ENCODE measurements at regions not wholly inside any gene's neighbourhood (a gene's known extent, or its start where the extent isn't known, plus 50 kb on each side); places are given as distances from the start of the nearest gene placed in this dataset.

GRCh38 chr6:134443009-134443408, 125.1 kb upstream of the SGK1 start:
- TF ChIP-seq, protein P1, sequence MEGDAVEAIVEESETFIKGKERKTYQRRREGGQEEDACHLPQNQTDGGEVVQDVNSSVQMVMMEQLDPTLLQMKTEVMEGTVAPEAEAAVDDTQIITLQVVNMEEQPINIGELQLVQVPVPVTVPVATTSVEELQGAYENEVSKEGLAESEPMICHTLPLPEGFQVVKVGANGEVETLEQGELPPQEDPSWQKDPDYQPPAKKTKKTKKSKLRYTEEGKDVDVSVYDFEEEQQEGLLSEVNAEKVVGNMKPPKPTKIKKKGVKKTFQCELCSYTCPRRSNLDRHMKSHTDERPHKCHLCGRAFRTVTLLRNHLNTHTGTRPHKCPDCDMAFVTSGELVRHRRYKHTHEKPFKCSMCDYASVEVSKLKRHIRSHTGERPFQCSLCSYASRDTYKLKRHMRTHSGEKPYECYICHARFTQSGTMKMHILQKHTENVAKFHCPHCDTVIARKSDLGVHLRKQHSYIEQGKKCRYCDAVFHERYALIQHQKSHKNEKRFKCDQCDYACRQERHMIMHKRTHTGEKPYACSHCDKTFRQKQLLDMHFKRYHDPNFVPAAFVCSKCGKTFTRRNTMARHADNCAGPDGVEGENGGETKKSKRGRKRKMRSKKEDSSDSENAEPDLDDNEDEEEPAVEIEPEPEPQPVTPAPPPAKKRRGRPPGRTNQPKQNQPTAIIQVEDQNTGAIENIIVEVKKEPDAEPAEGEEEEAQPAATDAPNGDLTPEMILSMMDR (IDR thresholded peaks at IDR 0.05; ENCODE audit: low read depth, low read length), result no peak
- no peak overlapping the region for H3K4me3 ChIP-seq (ENCODE audit: low read depth, low read length)

- TF ChIP-seq, protein P1 (IDR thresholded peaks at IDR 0.05; ENCODE audit: low read depth, low read length), result no peak
- no peak overlapping the region for H3K4me3 ChIP-seq (ENCODE audit: low read depth, low read length)
Measured at GRCh38 chr6:134442073-134442472, 124.2 kb upstream of the SGK1 start.

GRCh38 chr6:134438837-134439236, 120.9 kb upstream of the SGK1 start:
- TF ChIP-seq, protein P1 (IDR thresholded peaks at IDR 0.05; ENCODE audit: low read depth, low read length), result no peak
- no peak overlapping the region for H3K4me3 ChIP-seq (ENCODE audit: low read depth, low read length)

DNA sequence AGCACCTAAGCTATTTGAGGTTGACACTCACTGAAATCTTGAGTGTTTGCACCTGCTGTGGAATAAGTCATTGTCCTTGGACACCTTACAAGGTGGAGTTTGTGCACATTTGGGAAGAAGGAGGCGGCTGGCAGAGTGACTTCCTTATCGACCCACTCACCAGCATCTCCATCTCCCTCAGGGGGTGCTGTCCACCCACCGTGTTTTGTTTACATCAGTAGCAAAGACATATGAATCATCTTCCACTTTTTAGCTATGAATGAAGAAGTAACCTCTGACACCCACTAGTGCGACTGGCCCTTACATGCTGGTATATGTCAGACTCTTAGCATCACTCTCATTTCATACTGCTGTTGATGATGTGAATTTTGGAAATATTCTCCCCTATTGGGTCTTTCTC, 119.5 kb upstream of the SGK1 start:
- no peak overlapping the region for H3K4me3 ChIP-seq (ENCODE audit: low read depth, low read length)
- TF ChIP-seq, protein P1 (IDR thresholded peaks at IDR 0.05; ENCODE audit: low read depth, low read length), result no peak

DNA sequence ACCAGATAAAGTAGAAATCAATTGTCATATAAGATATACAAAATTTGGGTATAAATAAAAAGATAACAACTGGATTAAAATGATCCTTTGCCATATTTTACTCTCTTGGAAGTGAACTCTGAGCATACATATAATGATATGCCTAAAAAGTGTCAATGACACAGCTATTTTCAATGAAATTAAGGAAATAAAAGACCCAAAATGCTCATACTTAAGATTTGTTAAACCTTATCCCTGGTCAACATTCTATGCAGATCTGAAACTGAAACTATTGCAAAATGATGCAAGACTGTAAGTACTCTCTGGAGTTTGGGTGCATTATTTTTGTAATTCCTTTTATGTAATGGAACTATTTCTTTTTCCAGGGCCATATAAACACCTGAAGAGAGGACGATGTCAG, 119.0 kb upstream of the SGK1 start:
- H3K4me3 ChIP-seq (ENCODE audit: low read depth, low read length), result no peak overlapping the region
- TF ChIP-seq, protein P1 (IDR thresholded peaks at IDR 0.05; ENCODE audit: low read depth, low read length), result no peak

DNA sequence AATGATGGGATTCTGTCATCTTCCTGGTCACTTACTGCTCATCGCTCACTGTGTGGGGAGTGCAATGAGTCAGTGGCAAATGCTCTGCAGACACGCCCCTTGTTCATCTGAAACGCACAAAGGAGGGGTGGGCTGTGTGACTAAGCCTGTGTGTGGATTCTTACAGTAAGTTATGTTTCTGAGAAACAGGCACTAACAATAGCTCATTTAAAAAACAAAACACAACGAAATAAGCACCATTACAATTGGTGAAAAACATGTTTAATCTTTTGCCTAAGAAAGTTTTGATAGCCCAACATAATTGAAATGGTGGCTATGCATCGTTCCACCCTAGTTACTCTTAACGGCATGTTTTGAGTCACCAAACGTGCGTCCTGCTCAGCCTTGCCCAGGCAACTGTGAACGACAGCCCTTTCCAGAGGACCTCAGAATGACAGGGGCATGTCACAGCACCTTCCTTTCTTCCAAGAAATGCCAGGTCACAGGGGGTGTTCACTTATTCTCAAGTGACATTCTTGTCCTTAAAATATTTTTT, 118.4 kb upstream of the SGK1 start:
- TF ChIP-seq, protein P1 (IDR thresholded peaks at IDR 0.05; ENCODE audit: low read depth, low read length), result no peak
- H3K4me3 ChIP-seq (ENCODE audit: low read depth, low read length), result peak overlapping the region; percentile 43

DNA sequence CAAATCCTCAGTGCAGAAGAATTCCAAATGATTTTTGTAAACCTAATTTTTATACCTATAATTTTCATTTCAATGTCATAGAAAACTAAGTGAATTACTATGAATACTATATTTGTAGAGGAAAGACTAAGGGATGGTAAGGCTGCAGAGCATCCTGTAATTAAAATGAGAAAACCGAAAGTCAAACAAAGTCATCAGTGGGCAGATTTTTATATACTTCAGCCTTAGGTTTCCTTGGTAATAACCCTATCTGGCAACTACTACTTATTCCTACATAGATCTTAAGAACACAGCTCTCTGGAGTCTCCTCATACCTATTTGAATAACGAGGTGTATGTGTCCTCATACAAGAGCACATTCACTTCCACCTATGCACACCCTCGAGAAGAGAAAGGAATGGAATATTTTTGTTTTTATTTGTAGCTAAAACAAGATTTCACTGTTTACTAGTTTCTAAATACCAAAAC, 117.9 kb upstream of the SGK1 start:
- TF ChIP-seq, protein P1 (IDR thresholded peaks at IDR 0.05; ENCODE audit: low read depth, low read length), result no peak
- peak overlapping the region; percentile 43 for H3K4me3 ChIP-seq (ENCODE audit: low read depth, low read length)
